GM18511 (cell line): ENCODE measurements at regions not wholly inside any gene's neighbourhood (a gene's known extent, or its start where the extent isn't known, plus 50 kb on each side); places are given as distances from the start of the nearest gene placed in this dataset.

ENCODE experiments used
- ATAC-seq: cut with Tn5 transposase; IDR thresholded peaks from one replicate; pipeline ENCODE4 v1.9.1; 2021; ENCODE audit warnings: mild to moderate bottlenecking, moderate library complexity; ENCODE audit not compliant: unreplicated experiment

DNA sequence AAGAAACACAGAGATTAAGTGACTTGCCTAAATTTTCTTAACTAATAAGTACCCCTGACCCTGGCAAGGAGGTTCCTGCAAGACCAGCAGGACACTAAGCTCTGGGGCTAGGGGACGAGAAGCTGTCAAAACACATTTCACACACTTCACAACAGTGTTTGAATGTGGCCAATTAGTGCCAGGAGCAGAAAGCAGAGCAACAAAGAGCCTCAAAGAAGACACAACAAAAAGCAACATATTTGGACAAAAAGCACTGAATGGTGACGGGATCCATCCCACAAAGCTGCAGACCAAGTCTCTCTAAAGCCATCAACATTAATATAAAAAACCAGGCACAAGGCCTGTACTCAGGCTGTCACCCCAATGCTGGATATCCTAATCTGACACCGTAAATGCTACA lies 361.9 kb upstream of the RASGEF1B start:
- no peak for ATAC-seq

DNA sequence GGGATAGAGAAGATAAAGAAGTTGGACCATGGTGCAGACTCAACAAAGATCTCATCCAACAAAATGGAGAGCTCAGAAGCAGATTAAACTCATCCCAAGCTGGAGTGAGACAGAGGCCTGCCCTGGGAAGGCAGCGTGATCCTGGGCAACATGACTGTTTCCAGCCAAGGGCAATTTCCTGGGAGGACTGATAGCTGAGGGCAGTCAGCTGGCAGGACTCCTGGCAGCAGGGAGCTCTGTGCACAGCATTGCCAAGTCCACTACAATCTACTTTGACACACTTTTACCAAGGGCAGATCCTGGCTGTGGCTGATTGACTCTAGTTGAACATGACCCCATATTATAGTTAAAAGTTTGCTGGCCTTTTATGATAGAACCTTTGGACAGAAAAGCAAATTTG lies 357.3 kb upstream of the RASGEF1B start:
- no peak for ATAC-seq

DNA sequence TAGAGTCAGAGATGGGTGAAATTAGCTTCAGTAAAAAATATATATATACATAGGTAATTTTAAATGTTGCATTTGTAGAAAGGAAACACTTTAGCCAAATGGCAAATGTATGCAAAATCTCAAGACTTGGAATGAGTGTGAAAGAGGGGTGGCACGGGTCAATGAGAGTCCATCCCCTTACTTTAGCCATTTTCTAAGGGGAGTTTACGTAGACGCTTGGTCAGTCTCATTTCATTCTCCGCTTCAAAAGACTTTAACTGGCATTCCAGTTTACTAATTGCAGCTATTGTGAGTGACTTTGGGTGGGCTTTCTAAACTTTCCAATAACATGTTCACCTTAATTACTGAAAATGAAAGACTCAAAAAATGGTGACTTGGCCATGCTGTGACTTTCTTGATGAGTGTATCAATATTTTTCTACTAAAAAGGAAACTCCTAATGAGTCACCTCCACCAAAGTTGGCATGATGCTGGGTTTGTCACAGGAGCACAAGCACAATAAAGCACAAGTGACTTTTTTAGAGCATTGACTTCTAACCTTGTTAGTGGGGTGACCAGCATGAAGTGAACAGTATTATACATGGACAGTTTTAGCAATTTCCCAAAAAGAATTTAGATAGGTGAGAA lies 356.0 kb upstream of the RASGEF1B start:
- peak; percentile 92 for ATAC-seq

DNA sequence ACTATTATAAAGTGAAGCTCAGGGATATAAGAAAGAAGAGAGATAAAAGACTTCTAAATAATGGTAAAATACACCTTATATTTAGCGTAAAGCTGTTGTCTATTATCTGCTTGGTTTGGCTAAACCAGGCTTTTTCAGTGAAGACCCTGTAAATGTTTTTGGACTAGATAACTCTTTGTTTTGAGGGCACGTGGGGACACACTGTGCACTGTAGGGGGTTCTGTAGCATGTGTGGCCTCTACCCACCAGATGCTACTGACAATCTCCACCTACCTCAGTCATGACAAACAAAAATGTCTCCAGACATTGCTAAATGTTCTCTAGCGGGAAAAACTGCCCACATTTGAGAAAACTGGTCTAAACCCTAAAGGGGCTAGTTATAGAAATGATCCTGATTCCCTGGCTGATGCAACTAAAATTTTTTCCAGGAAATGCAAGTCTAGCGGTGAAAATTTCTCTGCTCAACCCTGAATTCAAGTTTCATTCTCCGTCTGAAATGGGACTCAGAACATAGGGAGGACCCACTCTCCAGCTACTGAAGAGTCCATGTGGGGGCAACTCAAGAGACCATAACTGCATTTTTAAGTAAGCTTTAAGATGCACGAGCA lies 355.2 kb upstream of the RASGEF1B start:
- ATAC-seq, result no peak

DNA sequence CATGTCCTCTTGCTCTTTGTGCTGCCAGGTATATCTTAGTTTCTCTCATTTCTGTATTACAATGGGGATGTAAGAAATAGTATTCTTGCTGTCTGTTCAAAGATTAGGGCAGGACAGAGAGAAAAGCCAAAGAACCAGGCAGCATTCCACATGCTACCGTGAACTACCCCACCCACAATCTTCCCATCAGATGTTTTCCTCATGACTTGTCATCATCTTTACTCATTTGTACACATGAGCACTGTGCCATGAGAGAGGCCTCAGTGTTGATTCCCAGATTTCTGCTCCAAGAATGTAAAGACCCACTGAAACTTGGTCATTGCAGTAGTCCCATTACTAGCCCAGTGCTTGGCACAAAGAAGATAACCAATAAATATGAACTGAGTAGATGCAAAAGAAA lies 354.6 kb upstream of the RASGEF1B start:
- ATAC-seq, result no peak

DNA sequence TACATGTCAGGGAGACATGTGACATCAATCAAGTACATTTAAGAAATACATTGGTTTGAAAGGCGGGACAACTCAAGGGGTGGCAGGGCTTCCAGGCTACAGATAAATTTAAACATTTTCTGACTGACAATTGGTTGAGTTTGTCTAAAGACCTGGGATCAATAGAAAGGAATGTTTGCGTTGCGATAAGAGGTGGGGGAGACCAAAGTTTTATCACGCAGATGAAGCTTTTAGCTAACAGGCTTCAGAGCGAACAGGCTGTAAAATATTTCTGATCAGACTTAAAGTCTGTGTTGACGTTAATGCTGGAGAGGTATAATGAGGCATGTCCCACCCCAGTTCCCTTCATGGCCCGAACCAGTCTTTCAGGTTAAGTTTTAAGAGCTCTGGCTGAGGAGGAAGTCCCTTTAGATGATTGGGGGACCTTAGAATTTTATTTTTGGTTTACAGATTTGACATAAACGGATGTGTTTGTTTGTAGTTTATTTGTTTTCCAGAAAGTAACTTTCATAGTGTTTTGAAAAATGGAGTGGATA lies 346.7 kb upstream of the RASGEF1B start:
- no peak for ATAC-seq

DNA sequence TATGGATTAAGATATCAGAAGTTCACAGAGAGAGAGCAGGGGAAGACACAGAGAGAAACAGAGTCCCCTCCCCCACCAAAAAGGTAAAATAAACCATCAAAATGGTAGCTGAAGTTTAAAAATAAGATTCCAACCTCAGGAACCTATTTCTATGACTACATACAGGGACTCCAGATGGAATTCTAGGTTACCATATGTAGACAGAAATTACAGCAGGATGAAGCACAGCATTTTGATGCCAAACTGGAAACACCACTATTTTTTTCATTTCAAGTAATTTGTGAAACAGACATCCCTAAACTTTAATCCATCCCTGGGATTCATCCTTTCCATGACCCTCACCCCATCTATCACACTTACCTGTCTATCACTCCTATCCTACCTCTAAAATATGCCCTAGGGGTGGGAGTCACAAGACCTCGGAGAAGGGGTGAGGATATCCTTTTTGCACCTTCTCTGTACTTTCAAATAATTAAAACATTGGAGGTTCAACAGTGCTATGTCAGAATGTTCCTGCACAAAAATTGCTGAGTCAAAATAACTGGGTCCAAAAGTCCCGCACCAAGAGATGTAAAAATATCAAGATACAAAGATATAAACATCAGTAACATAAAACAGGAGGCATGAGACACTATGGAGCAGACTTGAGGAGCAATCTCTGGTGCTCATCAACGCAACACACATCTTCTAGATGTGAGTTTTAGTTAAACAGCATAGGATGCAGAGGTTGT lies 344.5 kb upstream of the RASGEF1B start:
- ATAC-seq, result no peak

DNA sequence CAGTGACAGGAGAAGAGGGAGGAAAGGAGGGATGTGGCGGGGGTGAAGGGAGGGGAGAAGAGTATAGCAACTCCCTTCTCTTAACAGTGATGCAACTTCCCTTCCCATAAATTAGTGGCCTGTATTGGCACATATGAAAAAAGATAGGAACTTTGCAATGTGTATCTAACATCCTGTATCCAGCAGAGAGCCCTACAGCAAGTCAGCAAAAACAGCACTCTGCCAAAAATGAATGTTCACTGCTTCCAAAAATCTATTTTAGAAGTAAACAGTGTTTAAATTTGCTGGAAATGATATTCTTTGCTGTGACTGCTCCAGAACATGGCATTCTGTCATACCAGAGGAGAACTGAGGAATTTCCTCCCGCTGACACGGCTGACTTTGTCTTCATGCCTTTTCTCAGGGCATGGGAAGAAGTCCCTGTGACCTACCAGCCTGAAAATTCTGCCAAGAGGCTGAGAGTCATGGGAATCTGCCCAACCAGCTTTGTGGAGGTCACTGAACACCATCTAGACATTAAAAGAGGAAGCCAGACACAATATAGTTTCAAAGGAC lies 343.4 kb upstream of the RASGEF1B start:
- ATAC-seq, result no peak

DNA sequence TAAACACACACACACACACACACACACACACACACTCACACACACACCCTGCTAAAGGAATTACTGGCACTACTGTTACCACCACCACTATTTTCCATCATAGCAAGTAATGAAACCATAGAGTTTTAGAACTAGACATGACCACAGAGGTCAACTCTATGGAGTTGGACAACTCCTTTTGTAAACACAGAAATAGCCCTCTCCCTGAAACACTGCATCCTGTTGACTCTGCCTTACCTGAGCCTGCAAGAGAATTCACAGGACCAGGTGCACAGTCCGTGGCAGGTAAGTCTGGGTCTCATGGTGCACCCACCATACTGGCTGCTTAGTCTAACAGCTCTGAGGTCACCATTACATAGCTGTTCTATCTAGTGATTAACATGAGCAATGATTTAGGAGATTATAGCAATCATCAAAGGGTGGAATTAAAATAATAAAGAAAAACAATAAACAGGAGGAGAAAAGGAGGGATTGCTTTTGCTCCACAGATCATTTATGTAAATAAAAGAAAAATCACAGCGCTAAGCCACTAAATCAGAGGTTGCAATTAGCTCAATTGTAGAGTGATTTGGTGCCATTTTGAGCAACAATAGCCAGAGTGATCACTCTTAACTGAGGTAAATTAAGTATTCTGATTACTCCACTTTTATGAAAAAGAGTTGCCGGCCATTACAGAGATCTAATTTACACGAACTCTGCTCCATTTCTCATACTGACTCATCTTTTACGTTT lies 340.0 kb upstream of the RASGEF1B start:
- no peak for ATAC-seq

DNA sequence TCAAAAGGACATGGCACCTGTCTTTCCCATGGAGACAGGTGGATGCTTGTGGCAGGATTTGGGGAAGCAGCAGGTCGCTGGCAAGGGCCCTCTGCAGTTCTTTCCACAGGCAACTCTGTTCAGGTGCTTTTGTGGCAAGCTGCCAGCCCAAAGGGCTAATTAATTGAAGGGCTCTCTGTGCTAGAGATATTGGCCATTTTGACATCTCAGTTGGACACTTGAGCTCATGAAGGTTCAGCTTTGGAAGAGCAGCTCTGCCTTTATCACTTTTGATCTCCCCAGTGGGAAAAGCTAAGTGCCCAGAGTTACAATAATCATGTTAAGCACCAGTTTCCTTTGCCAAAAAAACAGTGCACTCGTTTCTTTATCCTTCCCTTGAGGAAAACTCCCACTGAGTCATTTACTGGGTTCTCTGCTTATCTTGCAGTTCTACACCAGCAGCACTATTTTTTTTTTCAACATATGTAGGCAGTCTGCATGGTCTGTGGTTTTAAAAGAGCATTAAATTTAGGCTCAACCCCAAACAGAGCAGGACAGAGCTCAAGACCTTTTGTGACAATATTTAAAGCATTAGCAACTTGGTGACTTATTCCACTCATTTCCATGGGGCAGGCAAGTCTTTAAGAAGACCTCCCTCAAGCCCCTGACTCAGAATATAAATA lies 336.4 kb upstream of the RASGEF1B start:
- no peak for ATAC-seq

DNA sequence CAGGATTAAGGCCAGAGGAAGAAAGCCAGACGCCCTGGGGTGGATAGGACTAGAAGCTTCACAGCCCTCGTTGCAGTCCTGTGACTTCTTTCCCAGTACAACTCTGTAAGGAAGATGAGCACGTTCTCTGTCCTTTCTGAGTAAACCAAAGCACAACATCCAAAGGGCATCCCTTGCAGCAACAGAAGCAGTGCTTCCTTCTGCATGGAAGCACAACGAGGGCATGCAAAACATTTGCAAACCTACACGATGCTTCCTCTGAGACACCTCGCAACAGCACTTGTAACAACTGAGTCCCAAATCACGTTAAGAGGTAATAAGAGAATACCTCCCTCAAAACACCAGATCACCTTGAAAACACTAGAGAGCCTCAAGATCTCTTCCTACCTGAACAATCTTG lies 335.7 kb upstream of the RASGEF1B start:
- no peak for ATAC-seq

DNA sequence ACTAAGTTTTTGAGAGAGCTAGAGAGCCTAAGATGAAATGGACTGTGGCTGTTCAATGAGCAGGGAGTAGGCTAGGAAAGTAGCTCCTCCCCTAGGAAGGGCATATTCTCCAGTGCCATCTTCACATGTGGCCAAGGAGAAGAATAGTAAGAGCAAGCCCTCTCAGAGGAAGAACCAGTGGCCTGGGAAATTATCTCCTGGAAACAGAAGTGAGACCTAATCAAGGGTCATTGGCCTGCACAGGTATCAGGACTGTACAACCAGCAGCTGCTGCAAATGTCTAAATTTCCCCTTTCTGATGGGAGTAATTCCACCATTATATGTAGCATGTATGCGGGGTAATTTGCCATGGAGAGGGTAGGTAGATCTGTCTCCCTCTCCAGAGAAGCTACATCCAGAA lies 334.8 kb upstream of the RASGEF1B start:
- no peak for ATAC-seq

DNA sequence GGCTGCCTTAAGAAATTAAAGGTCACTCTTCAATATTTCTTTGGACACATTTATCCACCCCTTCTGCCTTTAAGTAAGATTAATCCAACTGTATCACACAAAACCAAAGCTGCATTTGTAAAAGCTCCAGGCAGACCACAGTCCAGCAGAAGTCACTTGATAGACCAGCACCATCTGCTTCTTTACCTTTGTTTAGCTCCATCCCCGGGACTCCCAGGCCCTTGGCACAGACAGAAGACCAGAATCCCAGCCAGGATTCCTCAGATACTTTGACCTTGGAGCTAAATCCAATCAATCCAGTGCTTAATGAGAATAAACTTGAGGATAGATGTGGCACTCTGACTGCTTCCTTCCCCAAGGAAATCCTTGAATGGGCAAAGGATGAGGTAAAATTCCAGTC lies 333.1 kb upstream of the RASGEF1B start:
- no peak for ATAC-seq

DNA sequence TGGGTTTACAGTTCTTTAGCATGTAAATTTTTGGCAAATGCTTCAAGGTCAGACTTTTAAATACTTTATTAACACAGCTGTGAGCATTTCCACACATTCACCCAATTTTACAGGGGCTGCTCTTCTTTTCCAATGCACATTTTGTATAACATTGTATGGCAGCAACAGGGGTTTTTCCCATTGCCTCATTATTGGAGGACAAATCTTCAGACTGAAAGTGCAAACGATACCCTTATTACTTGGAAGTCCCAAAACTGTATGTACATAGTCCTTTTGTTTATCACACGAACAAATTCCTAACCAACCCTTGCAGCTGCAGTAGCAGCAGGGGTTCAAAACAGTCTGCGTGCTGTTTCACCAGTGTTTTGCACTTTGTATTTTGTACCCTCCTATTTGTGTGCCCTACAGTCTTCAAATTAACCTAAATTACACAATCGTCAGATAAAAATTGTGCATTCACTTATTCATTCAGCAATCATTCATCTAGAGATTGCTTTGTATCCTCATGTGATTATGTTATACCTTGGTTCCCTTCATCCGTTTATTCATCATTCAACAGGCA lies 330.7 kb upstream of the RASGEF1B start:
- ATAC-seq, result no peak

DNA sequence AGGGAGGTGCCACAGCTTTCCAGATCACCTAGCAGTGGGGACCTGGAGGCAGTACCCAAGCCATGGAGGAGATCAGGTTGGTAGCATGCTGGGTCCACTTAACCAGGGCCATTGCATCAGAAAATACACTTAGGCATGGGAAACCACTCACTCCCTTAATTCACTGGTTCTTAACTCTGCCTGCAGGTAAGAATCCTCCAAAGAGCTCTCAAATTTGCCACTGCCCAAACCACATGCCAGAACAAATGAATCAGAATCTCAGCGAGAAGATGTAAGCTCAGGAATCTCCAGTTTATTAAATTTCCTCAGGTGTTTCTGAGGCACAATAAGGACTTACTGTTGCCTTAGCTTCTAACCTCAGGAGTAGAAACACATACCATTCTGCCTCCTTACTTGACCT lies 327.7 kb upstream of the RASGEF1B start:
- ATAC-seq, result no peak

DNA sequence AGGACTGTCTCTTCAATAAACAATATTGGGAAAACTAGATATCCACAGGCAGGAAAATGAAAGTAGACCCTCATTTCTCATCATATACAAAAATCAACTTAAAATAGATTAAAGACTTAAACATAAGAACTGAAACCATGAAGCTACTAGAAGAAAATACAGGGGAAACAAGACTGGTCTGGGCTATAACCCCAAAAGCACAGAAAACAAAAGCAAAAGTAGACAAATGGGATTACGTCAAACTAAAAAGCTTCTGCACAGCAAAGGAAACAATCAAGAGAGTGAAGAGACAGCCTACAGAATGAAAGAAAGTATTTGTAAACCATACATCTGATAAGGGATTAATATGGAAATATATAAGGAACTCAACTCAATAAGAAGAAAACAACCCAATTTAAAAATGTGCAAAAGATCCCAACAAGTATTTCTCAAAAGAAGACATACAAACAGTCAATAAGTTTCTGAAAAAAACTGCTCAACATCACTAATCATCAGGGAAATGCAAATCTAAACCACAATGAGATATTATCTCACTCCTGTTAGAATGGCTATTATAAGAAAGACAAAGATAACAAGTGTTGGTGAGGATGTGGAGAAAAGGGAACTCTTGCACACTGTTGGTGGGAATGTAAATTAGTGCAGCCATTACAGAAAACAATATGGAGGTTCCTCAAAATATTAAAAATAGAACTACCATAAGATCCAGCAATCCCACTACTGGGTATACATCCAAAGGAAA lies 325.3 kb upstream of the RASGEF1B start:
- peak; percentile 62 for ATAC-seq

DNA sequence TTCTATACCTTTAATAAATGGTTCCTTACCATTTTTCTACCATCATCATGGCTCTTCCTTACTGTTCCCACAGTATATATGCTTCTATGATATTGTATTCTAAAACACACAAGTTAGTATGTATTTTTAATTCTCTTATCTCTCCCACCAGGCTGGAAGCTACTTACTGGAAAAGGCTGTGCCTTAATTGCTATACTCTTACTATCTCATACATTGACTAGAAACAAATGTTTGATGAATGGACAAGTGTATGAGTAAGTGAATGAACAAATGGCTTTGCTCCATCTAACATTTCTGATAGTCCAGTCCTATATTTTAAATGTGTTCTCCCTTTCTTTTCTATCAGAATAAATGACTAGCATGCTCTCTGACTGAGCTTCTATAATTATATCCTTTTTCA lies 320.8 kb upstream of the RASGEF1B start:
- ATAC-seq, result no peak

DNA sequence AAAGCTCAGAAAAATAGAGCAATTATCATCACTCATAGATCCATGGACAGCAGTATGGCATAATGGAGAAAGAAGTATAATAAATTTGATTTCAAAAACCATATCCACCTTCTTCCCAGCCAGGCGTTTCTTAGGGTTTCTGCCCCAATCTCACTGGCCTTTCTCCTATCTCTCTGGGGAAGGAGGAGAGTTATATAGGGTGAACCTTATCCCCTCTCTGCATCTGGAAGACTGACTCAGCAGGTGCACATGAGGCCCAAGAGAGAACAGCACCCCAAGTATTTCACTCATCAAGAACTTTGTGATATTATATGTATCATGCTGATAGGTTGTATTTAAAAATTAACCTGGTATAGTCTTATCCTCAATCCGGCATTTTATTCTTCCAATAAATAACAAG lies 318.8 kb upstream of the RASGEF1B start:
- ATAC-seq, result no peak

DNA sequence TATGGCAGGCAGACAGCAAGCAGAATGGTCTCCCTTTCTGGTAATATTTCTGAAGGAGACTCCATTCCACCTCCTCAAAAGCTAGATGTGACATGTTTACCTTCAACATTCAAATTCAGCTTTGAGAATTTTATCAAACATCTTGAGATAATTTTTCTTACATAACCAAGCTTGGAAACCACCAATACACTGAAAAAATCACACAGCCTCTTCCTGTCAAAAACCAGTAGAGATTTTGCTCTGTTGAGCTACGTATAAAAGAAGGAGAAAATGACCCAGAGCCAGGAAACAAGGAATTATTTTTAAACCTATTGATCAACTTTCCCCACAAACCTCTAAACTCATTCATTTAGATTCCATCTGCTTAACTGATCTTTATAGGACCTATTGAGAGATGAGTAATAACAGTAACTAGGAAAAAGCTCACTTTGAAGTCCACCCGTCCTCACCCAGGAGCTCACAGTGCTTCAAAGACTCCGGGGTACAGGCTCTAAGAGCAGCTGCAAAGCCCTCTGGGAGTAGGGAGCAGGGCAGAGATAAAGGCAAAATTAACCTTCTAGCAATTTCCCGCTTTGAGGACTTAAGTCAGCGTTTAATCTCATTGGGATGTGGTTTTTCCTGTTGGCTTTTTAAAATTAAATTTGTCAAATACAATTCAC lies 318.2 kb upstream of the RASGEF1B start:
- no peak for ATAC-seq
